ENCODE measurements at regions not wholly inside any gene's neighbourhood (a gene's known extent, or its start where the extent isn't known, plus 50 kb on each side); places are given as distances from the start of the nearest gene placed in this dataset.

GRCh38 chr16:47949276-47949675 is 206.5 kb downstream of the ABCC12 start:
- TF ChIP-seq CTCF (IDR thresholded peaks at IDR 0.05) = no peak
- TF ChIP-seq POLR2A (IDR thresholded peaks at IDR 0.05) = no peak
